ENCODE measurements at regions not wholly inside any gene's neighbourhood (a gene's known extent, or its start where the extent isn't known, plus 50 kb on each side); places are given as distances from the start of the nearest gene placed in this dataset.

DNA sequence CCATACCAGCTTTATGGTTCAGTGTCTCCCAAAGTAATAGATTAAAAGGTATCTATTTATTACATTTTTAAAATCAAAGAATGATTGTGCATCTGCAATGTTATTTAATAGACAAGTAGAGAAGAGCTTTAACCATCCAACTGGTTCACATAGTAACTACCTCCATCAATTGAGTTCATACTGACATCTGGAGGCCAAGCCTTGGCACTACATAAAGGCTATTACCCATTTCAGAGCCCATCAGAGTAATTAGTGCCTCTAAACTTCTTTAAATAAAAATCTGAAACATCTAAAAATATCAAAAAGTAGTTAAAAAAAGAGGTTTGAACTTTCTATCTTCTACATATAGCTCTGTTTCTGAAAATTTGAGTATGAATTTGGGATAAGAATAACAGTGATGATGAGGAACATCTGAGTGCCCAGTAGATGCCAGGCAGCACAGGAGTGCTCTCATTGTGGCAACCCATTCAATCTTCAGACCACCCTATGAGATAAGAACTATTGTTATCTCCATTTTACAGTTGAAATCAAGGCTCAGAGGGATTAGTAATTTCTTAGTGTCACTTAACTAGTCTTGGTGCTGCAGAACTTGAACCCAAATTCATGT lies 132.9 kb upstream of the DAAM1 start:
- TF ChIP-seq TAF1 (IDR thresholded peaks at IDR 0.05; ENCODE audit: low read depth, low read length) (no peak), SPI1 (IDR thresholded peaks at IDR 0.05; ENCODE audit: low read depth, low read length) (no peak), POLR2AphosphoS5 (IDR thresholded peaks at IDR 0.05; ENCODE audit: low read depth, low read length) (no peak), POLR2A (IDR thresholded peaks at IDR 0.05; ENCODE audit: low read depth, low read length) (no peak), POU2F2 (IDR thresholded peaks at IDR 0.05; ENCODE audit: low read depth, low read length) (no peak), PAX5 (IDR thresholded peaks at IDR 0.05; ENCODE audit: insufficient read depth, low read length, severe bottlenecking) (no peak)
